HEK293 (cell line): ENCODE measurements at regions not wholly inside any gene's neighbourhood (a gene's known extent, or its start where the extent isn't known, plus 50 kb on each side); places are given as distances from the start of the nearest gene placed in this dataset.

Experiments
- YY1 ChIP-seq: fragments of 450-650 bp; formaldehyde crosslinking; IDR thresholded peaks from 2 replicates; pipeline ENCODE4 v1.5.1; 2018; ENCODE audit warnings: missing biosample characterization, missing genetic modification characterization
- ZBTB1 ChIP-seq: fragments of 450-650 bp; formaldehyde crosslinking; IDR thresholded peaks from 2 replicates; pipeline ENCODE4 v1.5.1; 2016; ENCODE audit warnings: missing biosample characterization, missing genetic modification characterization
- ZNF274 ChIP-seq, 2 experiments: fragments of 200-500 bp in 1 of 2; fragments of 450-650 bp in 1 of 2; sonication (Bioruptor generic) in 1 of 2; formaldehyde crosslinking in 1 of 2; IDR thresholded peaks; 2 replicates each; pipeline versions ENCODE4 v1.5.1 to v1.6.1; 2014 to 2016; ENCODE audit warnings: borderline replicate concordance in 1 of 2, inconsistent platforms in 1 of 2, low read length in 1 of 2, missing biosample characterization in 1 of 2, missing genetic modification characterization in 1 of 2
- ZNF433 ChIP-seq: fragments of 450-650 bp; formaldehyde crosslinking; IDR thresholded peaks from 2 replicates; pipeline ENCODE4 v1.5.1; 2016; ENCODE audit warnings: missing biosample characterization, missing genetic modification characterization, low read depth
- ZNF561 ChIP-seq: fragments of 450-650 bp; IDR thresholded peaks from 2 replicates; pipeline ENCODE4 v1.5.1; 2018; ENCODE audit warnings: missing biosample characterization, missing genetic modification characterization, borderline replicate concordance
- ZNF660 ChIP-seq: fragments of 450-650 bp; IDR thresholded peaks from 2 replicates; pipeline ENCODE4 v1.5.1; 2018; ENCODE audit warnings: missing biosample characterization, mild to moderate bottlenecking, missing genetic modification characterization
- ZNF785 ChIP-seq: fragments of 450-650 bp; formaldehyde crosslinking; IDR thresholded peaks from 2 replicates; pipeline ENCODE4 v1.5.1; 2016; ENCODE audit warnings: missing biosample characterization, missing genetic modification characterization
- ZSCAN30 ChIP-seq: fragments of 450-650 bp; IDR thresholded peaks from 2 replicates; pipeline ENCODE4 v1.5.1; 2018; ENCODE audit warnings: missing biosample characterization, mild to moderate bottlenecking, missing genetic modification characterization, moderate library complexity
- TF ChIP-seq, protein P1 (sequence below): fragments of 450-650 bp; formaldehyde crosslinking; IDR thresholded peaks from 2 replicates; pipeline ENCODE4 v1.5.1; 2016; ENCODE audit warnings: missing biosample characterization, missing genetic modification characterization
- TF ChIP-seq, protein P2 (sequence below): fragments of 450-650 bp; formaldehyde crosslinking; IDR thresholded peaks from 2 replicates; pipeline ENCODE4 v1.5.1; 2016; ENCODE audit warnings: missing biosample characterization, missing genetic modification characterization
- TF ChIP-seq, protein P3 (sequence below): fragments of 450-650 bp; formaldehyde crosslinking; IDR thresholded peaks from 2 replicates; pipeline ENCODE4 v1.5.1; 2016; ENCODE audit warnings: missing biosample characterization, missing genetic modification characterization
- TF ChIP-seq, protein P4 (sequence below): fragments of 450-650 bp; formaldehyde crosslinking; IDR thresholded peaks from 2 replicates; pipeline ENCODE4 v1.5.1; 2016; ENCODE audit warnings: missing biosample characterization, missing genetic modification characterization
- TF ChIP-seq, protein P5 (sequence below): fragments of 450-650 bp; formaldehyde crosslinking; IDR thresholded peaks from 2 replicates; pipeline ENCODE4 v1.5.1; 2017; ENCODE audit warnings: missing biosample characterization, mild to moderate bottlenecking, missing genetic modification characterization, moderate library complexity
- TF ChIP-seq, protein P6 (sequence below): fragments of 450-650 bp; formaldehyde crosslinking; IDR thresholded peaks from 2 replicates; pipeline ENCODE4 v1.5.1; 2016; ENCODE audit warnings: missing biosample characterization, missing genetic modification characterization

DNA sequence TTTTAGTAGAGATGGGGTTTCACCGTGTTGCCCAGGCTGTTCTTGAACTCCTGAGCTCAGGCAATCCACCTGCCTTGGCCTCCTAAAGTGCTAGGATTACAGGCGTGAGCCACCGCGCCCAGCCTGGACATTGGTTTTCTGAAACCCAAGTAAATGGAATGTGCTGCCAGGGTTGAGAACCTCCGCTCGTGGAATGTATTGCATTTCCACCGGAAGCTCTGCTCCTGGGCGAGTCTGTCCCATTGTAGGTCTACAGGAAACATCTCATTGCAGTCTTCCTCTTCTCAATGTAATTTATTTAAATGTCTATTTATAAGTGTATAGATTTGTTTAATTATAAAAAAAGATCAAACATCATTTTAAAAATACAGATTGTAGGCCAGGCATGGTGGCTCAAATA lies 57.4 kb upstream of the HAPSTR1 start:
- TF ChIP-seq ZNF785 (tag by site-specific recombination), result no peak
- no peak for TF ChIP-seq ZNF660 (tag by site-specific recombination)
- TF ChIP-seq, protein P1, sequence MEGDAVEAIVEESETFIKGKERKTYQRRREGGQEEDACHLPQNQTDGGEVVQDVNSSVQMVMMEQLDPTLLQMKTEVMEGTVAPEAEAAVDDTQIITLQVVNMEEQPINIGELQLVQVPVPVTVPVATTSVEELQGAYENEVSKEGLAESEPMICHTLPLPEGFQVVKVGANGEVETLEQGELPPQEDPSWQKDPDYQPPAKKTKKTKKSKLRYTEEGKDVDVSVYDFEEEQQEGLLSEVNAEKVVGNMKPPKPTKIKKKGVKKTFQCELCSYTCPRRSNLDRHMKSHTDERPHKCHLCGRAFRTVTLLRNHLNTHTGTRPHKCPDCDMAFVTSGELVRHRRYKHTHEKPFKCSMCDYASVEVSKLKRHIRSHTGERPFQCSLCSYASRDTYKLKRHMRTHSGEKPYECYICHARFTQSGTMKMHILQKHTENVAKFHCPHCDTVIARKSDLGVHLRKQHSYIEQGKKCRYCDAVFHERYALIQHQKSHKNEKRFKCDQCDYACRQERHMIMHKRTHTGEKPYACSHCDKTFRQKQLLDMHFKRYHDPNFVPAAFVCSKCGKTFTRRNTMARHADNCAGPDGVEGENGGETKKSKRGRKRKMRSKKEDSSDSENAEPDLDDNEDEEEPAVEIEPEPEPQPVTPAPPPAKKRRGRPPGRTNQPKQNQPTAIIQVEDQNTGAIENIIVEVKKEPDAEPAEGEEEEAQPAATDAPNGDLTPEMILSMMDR (tag by site-specific recombination), result no peak
- TF ChIP-seq, protein P2, sequence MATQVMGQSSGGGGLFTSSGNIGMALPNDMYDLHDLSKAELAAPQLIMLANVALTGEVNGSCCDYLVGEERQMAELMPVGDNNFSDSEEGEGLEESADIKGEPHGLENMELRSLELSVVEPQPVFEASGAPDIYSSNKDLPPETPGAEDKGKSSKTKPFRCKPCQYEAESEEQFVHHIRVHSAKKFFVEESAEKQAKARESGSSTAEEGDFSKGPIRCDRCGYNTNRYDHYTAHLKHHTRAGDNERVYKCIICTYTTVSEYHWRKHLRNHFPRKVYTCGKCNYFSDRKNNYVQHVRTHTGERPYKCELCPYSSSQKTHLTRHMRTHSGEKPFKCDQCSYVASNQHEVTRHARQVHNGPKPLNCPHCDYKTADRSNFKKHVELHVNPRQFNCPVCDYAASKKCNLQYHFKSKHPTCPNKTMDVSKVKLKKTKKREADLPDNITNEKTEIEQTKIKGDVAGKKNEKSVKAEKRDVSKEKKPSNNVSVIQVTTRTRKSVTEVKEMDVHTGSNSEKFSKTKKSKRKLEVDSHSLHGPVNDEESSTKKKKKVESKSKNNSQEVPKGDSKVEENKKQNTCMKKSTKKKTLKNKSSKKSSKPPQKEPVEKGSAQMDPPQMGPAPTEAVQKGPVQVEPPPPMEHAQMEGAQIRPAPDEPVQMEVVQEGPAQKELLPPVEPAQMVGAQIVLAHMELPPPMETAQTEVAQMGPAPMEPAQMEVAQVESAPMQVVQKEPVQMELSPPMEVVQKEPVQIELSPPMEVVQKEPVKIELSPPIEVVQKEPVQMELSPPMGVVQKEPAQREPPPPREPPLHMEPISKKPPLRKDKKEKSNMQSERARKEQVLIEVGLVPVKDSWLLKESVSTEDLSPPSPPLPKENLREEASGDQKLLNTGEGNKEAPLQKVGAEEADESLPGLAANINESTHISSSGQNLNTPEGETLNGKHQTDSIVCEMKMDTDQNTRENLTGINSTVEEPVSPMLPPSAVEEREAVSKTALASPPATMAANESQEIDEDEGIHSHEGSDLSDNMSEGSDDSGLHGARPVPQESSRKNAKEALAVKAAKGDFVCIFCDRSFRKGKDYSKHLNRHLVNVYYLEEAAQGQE (tag by site-specific recombination), result no peak
- no peak for TF ChIP-seq ZNF274 (IDR thresholded peaks at IDR 0.05; ENCODE audit: low read length)
- TF ChIP-seq ZNF274 (tag by site-specific recombination; IDR thresholded peaks at IDR 0.05; ENCODE audit: borderline replicate concordance), result no peak
- TF ChIP-seq, protein P3, sequence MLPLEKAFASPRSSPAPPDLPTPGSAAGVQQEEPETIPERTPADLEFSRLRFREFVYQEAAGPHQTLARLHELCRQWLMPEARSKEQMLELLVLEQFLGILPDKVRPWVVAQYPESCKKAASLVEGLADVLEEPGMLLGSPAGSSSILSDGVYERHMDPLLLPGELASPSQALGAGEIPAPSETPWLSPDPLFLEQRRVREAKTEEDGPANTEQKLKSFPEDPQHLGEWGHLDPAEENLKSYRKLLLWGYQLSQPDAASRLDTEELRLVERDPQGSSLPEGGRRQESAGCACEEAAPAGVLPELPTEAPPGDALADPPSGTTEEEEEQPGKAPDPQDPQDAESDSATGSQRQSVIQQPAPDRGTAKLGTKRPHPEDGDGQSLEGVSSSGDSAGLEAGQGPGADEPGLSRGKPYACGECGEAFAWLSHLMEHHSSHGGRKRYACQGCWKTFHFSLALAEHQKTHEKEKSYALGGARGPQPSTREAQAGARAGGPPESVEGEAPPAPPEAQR, result no peak
- TF ChIP-seq ZBTB1 (tag by site-specific recombination), result no peak
- TF ChIP-seq ZNF433 (tag by site-specific recombination), result no peak
- TF ChIP-seq ZSCAN30 (tag by site-specific recombination), result no peak
- TF ChIP-seq, protein P4, sequence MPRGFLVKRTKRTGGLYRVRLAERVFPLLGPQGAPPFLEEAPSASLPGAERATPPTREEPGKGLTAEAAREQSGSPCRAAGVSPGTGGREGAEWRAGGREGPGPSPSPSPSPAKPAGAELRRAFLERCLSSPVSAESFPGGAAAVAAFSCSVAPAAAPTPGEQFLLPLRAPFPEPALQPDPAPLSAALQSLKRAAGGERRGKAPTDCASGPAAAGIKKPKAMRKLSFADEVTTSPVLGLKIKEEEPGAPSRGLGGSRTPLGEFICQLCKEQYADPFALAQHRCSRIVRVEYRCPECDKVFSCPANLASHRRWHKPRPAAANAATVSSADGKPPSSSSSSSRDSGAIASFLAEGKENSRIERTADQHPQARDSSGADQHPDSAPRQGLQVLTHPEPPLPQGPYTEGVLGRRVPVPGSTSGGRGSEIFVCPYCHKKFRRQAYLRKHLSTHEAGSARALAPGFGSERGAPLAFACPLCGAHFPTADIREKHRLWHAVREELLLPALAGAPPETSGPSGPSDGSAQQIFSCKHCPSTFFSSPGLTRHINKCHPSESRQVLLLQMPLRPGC (tag by site-specific recombination), result no peak
- no peak for TF ChIP-seq YY1 (tag by site-specific recombination)
- TF ChIP-seq, protein P5, sequence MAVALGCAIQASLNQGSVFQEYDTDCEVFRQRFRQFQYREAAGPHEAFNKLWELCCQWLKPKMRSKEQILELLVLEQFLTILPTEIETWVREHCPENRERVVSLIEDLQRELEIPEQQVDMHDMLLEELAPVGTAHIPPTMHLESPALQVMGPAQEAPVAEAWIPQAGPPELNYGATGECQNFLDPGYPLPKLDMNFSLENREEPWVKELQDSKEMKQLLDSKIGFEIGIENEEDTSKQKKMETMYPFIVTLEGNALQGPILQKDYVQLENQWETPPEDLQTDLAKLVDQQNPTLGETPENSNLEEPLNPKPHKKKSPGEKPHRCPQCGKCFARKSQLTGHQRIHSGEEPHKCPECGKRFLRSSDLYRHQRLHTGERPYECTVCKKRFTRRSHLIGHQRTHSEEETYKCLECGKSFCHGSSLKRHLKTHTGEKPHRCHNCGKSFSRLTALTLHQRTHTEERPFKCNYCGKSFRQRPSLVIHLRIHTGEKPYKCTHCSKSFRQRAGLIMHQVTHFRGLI (tag by site-specific recombination), result no peak
- TF ChIP-seq, protein P6, sequence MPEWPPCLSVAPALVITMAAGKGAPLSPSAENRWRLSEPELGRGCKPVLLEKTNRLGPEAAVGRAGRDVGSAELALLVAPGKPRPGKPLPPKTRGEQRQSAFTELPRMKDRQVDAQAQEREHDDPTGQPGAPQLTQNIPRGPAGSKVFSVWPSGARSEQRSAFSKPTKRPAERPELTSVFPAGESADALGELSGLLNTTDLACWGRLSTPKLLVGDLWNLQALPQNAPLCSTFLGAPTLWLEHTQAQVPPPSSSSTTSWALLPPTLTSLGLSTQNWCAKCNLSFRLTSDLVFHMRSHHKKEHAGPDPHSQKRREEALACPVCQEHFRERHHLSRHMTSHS (tag by site-specific recombination), result no peak
- no peak for TF ChIP-seq ZNF561 (tag by site-specific recombination)
